GM19023 (cell line): ENCODE measurements at regions not wholly inside any gene's neighbourhood (a gene's known extent, or its start where the extent isn't known, plus 50 kb on each side); places are given as distances from the start of the nearest gene placed in this dataset.
"Not testable (repeated sequence)": the region's sequence is repeated elsewhere in the genome, so short reads cannot be mapped to it uniquely, and the experiment has no call there.

Experiments used
- ATAC-seq: cut with Tn5 transposase; IDR thresholded peaks from one replicate; pipeline ENCODE4 v1.9.1; 2021; ENCODE audit warnings: mild to moderate bottlenecking, moderate library complexity; ENCODE audit not compliant: unreplicated experiment

DNA sequence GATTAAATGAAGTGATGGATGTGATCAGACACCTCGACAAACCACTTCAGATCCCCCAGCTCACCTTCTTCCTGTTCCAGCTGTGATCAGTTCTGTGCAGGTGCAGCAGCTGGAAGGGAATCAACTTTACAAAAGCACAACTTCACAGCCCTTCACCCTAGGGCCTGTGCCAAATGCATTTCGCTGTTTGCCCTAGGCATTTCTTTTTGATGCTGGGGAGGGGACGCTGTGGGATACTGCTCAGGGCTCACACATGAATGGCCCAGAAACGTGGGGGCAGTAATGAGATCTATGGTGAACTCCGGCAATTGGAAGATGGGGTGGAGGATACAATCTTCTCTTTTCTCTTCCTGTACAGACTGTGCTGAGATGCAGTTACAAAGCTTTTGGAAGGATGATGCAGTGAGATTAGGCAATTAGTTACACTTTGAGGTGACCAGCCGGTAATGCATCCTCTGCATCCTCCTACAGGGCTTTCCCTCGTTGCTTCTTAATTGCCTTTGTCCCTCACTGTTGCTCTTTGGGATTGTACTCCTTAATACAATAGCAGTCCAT, 215.1 kb upstream of the PITX2 start:
- ATAC-seq: no peak

DNA sequence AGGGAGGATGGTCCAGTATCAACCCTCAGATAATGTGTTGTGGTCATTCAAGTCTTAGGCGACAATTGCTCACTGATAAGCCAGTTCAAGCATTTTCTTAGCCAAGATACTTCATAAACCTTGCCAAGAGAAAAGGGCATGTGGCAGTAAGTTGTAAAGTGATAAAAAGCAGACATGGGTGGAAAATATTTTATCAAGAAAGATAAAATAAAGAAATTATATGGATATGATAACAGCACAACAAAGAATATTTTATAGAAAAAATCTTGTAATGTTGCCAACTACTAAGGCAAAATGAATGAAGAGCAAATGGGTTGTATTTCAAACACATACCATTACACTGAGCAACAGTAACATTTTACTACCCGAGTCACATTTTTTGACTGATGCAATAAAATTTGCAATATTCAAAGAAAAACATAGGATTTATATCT, 217.4 kb upstream of the PITX2 start:
- no peak for ATAC-seq

DNA sequence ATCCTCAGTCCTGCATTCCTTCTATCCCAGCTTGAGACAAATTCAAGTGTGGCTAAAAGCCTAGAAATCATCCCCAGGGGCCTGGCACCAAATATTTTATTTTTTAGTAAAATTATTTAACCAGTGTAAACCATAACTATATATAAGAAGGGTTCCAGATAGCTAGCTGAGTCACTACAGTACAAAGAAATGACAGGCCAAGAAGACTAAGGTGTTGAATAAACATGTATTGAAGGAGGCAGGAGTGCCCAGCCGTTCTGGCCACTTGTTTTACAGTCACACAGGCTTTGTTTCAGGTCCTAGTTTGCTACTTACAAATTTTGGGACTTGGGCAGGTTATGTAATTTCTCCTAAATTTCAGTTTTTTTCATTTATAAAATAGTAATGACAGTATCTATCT, 225.9 kb upstream of the PITX2 start:
- no peak for ATAC-seq

GRCh38 chr4:110849461-110849860, 226.6 kb upstream of the PITX2 start:
- ATAC-seq: no peak

DNA sequence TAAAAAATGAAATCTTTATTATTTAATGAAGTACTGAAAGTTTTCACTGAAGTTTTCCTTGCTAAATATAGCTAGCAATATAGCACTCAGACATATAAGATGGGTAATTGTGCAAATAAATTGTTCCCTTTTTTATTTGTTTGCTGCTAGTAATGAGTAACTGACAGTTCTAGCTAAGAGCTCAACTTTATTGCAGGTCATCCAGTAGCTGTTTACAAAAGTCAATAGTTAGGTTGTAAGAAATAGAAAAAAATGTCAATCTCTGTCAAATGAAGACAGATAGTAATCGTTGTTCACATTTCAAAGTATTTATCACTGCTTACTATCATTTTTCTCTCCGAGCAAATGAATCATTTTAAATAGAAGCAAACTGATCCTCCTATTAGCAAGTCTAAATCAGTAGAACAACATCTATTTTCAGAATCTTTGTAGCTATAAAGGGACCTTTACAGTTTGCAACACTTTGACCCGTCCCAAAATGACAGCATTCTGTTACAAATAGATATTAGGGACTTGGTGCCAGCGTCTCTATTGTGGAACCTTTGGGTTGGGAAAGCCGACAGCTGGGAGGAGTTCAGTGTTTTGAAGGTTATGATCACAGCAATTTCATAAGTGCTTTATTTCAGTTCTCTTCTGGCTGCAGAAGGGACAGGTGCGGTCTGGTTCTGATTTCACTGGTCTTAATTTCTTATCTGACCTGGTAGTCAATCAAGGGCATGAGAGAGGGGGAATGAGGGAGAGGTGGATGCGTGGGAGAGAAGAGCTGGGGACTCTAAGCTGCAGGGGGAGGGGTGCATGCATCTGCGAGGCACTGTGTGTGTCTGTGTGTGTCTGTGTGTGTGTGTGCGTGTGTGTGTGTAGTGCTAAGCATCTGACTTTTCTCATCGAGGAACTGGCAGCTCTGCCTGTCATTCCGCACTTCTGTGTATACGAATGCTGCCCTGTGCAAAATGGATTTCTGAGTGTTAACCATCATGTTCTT, 227.9 kb upstream of the PITX2 start:
- no peak for ATAC-seq

DNA sequence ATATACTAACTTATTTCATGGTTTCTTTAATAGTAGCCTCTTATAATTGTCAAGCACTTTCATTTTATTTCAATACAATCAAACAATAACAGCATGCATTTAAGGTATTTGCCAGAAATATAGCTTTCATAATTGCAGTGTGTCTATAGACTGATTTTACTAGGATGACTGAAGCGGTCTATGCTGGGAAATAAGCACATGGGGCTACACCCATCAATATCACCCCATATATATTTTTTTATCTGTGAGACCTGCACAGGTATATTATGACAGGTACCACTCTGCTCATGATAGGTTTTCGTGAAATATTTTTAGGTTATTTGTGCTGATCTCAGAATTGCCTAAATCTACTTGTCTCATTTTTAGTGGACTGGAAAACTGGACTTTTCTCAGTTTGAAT, 229.1 kb upstream of the PITX2 start:
- no peak for ATAC-seq

GRCh38 chr4:110852793-110853192, 229.9 kb upstream of the PITX2 start:
- ATAC-seq: no peak

DNA sequence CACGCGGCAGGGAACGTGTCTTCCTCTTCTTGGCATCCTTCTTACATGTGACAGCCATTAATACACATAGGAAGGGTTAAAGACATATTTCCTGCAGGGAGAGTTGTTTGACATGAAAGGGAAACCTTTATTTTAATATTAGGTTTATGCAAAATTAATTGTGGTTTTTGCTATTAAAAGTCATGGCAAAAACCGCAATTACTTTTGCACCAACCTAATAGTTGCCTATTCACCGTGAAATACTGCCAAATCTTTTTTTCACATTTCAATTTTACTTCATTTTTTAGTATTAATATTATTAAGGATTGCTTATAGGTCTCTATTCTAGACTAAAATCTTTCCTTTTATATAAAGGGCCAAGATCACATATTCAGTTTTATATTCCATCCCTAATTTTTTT, 230.4 kb upstream of the PITX2 start:
- no peak for ATAC-seq

- ATAC-seq: no peak
These were observed 231.3 kb upstream of the PITX2 start for GRCh38 chr4:110854021-110854678.

GRCh38 chr4:110860125-110860524, 237.2 kb upstream of the PITX2 start:
- ATAC-seq: no peak

- no peak for ATAC-seq
These were observed 238.0 kb upstream of the PITX2 start for GRCh38 chr4:110860901-110861300.

DNA sequence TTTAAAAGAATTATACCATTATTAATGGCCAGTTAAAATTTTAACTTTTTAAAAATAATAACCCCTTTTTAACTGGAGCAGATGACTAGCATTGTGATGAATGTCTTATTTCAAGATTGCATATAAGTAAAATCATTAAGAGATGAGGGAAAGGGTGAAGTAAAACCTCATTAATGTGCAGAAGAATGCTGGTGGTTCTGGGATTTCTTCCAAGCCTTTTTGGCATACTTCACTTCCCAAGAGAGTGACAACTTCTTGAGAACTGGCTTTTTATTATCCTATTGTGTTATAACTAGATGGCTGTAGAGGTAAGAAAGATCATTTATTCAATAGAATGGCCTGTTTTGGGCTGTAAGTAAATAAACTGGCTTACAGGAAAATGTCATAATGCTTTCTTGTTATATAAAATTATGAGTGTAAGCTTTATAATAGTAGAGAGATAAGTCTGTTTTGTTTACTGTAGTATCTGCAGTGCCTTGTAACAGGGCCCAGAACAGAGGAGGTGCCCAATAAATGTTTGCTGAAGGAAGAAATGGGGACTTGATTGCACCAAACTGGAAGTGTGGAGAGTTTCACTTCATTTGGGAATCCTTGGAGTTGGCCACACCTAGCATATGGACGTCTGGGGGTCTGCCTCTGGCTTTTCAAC, 242.9 kb upstream of the PITX2 start:
- no peak for ATAC-seq

GRCh38 chr4:110867251-110867960, 244.5 kb upstream of the PITX2 start:
- ATAC-seq: peak; percentile 78

GRCh38 chr4:110867981-110868720, 245.3 kb upstream of the PITX2 start:
- no peak for ATAC-seq

DNA sequence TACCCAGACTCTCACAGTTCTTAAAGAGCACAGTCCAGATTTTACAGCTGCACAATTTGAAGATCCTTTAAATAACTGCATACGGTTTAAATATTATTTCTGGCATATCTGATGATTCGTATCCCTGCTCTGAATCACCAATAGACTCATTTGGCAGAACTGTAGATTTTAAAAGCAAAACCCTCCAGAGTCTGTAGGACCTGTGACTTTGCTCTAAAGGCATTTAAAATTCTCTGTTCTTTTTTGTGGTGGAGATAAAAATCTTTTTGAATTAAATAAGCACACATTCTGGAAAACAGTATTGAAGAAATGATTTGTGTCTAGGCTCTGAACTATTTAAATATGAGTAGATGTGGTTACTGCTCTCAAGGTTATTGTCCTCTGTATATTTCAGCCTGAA, 246.2 kb upstream of the PITX2 start:
- ATAC-seq: no peak

GRCh38 chr4:110869862-110870572, 247.1 kb upstream of the PITX2 start:
- ATAC-seq: peak; percentile 59

DNA sequence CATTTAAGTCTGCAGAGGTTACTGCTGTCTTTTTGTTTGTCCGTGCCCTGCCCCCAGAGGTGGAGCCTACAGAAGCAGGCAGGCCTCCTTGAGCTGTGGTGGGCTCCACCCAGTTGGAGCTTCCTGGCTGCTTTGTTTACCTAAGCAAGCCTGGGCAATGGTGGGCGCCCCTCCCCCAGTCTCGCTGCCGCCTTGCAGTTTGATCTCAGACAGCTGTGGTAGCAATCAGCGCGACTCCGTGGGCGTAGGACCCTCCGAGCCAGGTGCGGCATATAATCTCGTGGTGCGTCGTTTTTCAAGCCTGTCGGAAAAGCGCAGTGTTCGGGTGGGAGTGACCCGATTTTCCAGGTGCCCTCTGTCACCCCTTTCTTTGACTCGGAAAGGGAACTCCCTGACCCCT, 253.3 kb upstream of the PITX2 start:
- not testable (repeated sequence) for ATAC-seq

DNA sequence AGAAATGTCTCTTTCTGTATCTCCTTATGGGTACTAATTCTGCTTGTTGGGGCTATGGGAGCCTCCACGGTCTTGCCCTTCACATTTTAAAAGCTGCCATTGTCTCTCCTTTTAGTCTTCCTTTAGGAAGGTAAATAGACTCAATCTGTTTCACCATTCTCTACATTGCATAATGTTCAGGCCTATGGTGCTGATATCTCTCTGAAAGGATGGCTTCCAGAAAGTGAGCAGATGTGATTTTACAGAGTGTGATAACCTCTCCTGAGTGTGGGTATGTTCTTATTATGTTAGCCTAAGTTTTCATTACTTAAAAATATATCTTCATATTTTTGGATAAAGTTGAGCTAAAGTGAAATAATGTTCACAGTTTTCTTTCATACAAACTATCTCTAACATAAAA, 254.0 kb upstream of the PITX2 start:
- ATAC-seq: no peak

- no peak for ATAC-seq
These were observed 255.0 kb upstream of the PITX2 start for GRCh38 chr4:110877778-110878370.
